OCI-LY7 (cell line): ENCODE measurements at regions not wholly inside any gene's neighbourhood (a gene's known extent, or its start where the extent isn't known, plus 50 kb on each side); places are given as distances from the start of the nearest gene placed in this dataset.

Experiments used
- EZH2phosphoT487 ChIP-seq: fragments of 200-600 bp; sonication (generic); IDR thresholded peaks from 2 replicates; pipeline ENCODE4 v1.6.1; 2018; ENCODE audit warnings: low read depth, borderline replicate concordance, mild to moderate bottlenecking, mixed run types, antibody characterized with exemption, low read length, moderate library complexity, mixed read lengths
- TF ChIP-seq, protein P1 (sequence below): fragments of 200-600 bp; sonication (generic); conservative IDR thresholded peaks from 2 replicates; pipeline ENCODE4 v1.5.1; 2014; ENCODE audit warnings: mild to moderate bottlenecking, antibody characterized with exemption, low read length, moderate library complexity, mixed read lengths

DNA sequence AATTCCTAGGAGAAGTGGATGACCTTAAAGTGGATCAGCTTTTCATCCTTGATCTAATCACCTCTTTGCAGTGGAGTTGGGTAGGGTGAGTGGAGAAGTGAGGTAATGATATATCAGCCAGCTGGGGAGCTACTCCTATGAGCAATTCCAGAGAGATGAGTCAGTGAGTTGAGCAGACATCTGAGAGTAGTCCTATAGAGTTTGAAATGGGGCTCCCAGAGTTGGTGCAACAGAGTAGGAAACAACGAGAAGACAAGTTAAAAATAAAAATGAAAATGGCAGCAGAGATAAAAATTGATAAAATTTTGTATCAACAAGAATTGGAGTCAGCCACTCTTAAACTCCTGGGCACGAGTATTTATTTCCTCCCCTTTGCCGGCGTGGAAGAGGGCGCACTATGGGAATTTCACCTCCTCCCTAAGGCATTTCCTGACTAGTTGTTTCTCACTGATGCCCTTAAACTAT lies 150.8 kb upstream of the DPH6 start:
- TF ChIP-seq, protein P1, sequence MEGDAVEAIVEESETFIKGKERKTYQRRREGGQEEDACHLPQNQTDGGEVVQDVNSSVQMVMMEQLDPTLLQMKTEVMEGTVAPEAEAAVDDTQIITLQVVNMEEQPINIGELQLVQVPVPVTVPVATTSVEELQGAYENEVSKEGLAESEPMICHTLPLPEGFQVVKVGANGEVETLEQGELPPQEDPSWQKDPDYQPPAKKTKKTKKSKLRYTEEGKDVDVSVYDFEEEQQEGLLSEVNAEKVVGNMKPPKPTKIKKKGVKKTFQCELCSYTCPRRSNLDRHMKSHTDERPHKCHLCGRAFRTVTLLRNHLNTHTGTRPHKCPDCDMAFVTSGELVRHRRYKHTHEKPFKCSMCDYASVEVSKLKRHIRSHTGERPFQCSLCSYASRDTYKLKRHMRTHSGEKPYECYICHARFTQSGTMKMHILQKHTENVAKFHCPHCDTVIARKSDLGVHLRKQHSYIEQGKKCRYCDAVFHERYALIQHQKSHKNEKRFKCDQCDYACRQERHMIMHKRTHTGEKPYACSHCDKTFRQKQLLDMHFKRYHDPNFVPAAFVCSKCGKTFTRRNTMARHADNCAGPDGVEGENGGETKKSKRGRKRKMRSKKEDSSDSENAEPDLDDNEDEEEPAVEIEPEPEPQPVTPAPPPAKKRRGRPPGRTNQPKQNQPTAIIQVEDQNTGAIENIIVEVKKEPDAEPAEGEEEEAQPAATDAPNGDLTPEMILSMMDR: no peak
- no peak for TF ChIP-seq EZH2phosphoT487
